ENCODE measurements at regions not wholly inside any gene's neighbourhood (a gene's known extent, or its start where the extent isn't known, plus 50 kb on each side); places are given as distances from the start of the nearest gene placed in this dataset.
A peak's percentile ranks its signal among the peaks of the same experiment; 100 is the strongest.
"Not testable (repeated sequence)": the region's sequence is repeated elsewhere in the genome, so short reads cannot be mapped to it uniquely, and the experiment has no call there.

GRCh38 chr15:34528055-34528754 lies 55.2 kb downstream of the GOLGA8B start:
- not testable (repeated sequence) for DNase-seq

- DNase-seq = not testable (repeated sequence)
Measured at GRCh38 chr15:34527641-34528040, 55.8 kb downstream of the GOLGA8B start.

- not testable (repeated sequence) for DNase-seq
Measured at GRCh38 chr15:34523849-34524248, 59.6 kb downstream of the GOLGA8B start.

DNA sequence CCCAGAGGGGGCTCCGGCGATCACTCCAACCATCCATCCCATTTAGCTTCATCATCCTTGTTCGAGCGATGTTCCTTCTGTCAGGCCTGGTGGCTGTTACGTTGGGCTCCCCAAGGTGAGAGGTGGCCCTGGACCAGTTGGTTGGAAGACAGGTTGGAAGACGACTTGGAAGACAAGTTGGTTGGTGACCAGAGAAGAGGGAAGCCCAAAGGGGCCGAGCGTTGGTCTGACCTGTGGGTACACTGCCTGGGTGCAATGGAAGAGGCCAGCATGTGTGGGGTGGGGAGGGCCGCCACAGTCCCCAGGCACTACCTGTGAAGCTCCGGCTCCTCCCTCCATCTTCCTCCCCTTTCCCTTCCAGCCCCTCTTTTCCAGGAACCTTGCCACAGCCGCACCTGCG lies 60.9 kb downstream of the GOLGA8B start:
- not testable (repeated sequence) for DNase-seq

DNA sequence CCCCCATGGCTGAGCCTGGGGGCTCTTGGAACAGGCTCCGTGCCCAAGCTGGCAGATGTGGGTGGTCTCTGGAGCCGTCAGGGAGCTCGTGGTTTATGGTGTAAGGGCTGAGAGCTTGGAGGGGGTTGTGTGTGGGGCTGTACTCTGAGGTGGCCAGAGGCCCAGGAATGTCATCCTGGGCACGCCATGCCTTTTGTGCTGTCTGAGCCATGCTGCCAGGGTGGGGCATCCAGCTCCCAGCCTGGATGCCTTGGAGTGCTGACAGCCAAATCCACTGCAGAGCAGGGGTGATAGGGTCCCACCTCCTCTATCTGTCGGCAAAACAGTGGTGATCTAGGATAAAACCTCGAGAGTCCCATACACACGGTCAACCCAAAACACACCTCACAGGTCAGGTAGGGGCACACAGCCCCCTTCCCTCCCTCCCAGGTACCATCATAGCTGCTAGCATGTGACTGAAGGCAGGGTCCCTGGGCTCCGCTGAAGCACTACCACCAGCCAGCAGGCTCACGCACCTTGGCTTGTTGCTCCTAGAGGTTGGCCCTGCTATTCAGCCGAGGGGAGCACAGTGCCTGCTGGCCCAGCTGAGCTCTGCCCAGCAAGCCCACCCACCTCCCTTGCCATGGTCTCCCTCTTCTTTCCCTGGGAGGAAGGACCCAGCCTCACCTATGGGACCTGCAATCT lies 61.5 kb downstream of the GOLGA8B start:
- not testable (repeated sequence) for DNase-seq

DNA sequence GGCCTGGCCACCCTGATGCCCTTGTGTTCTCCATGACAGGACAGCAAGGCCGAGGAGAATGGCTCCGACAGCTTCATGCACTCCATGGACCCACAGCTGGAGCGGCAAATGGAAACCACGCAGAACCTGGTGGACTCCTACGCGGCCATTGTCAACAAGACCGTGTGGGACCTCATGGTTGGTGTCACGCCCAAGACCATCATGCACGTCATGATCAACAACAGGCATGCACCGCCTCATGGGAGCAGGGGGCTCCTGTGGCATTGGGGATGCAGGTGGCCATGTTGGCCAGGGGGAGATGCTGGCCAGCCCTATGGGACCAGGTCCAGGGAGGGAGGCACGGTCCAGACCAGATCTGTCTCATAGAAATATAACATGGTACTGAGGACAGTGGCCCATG lies 62.9 kb downstream of the GOLGA8B start:
- DNase-seq = no peak

DNA sequence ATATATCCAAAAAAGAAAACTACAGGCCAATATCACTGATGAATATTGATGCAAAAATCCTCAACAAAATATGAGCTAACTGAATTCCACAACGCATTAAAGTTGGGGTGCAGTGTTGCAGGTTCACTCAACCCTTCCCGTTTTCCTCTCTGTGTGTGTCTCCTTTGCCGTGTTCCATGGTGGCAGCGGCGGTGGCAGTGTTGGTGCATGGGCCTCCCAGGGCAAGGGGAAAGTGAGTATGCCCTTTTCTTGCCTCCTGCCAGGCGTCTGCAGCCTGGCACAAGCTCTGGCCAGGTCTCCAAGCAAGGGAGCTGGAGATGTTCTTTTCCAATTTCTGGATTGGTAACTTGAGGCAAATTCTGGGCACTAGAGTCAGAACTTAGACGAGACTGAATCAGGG lies 63.4 kb downstream of the GOLGA8B start:
- not testable (repeated sequence) for DNase-seq

DNA sequence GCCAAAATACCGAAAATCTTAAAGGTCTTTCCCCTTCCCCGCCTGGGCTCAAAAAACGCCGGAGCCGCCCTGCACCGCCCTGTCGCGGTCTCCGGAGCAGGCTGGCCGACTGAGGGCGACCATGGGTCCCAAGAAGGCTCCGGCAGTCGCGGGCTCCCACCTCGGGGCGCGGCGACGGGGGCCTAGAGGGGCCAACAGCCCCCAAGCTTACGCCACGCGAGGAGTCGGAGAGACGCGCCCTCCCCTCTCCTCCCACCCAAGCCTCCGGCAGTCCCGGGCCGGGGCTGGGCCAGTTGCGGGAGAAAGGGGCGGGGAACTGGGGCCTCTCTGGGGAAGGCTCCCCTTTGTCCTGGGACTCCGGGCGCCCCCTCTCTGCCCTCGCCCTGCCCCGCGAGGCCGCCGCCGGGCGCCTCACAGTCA lies 69.2 kb downstream of the GOLGA8B start:
- peak; percentile 19 for DNase-seq

GRCh38 chr15:34512628-34513027 lies 70.8 kb downstream of the GOLGA8B start:
- peak; percentile 10 for DNase-seq

DNA sequence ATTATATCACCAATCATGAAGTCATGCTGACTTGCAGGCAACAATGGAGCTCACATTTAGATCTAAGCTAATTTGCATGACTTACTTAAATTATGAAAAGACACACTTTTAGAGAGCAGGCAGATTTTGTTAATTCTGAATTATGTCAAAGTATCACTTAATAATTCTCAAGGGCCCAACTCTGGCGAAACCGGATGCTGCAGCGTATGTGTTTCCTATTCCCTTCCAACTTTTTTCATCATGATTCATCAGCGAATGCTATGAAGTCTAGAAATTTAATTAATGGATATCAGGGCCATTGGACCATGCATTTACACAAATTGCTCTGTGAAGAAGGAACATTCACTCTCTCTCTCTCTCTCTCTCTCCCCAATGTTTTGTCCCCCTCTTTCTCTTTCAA lies 63.5 kb upstream of the GOLGA8A start:
- no peak for DNase-seq

DNA sequence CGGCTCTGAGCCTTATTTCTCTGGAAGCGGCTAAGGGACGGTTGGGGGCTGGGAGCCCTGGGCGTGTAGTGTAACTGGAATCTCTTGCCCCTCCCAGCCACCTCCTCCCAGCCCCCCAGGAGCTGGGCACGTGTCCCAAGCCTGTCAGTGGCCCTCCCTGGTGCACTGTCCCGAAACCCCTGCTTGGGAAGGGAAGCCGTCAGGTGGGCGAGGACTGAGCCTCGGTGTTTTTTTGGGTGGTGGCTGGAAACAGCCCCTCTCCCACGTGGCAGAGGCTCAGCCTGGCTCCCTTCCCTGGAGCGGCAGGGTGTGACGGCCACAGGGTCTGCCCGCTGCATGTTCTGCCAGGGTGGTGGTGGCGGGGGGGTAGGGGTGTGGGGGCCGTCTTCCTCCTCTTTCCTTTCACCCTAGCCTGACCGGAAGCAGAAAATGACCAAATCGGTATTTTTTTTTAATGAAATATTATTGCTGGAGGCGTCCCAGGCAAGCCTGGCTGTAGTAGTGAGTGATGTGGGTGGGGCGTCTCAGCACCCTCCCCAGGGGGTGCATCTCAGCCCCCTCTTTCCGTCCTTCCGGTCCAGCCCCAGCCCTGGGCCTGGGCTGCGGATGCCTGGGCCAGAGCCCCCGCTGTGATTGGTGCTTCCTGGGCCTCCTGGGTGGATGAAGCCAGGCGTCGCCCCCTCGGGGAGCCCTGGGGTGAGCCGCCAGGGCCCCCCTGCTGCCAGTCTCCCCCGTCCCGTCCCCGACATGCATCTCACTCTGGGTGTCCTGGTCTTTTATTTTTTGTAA lies 58.8 kb upstream of the GOLGA8A start:
- DNase-seq = peak; percentile 62

- not testable (repeated sequence) for DNase-seq
Measured at GRCh38 chr15:34495707-34496106, 58.1 kb upstream of the GOLGA8A start.

GRCh38 chr15:34494084-34494399 lies 56.4 kb upstream of the GOLGA8A start:
- no peak for DNase-seq

- no peak for DNase-seq
Measured at GRCh38 chr15:34493001-34493400, 55.4 kb upstream of the GOLGA8A start.

GRCh38 chr15:34491488-34491887 lies 53.9 kb upstream of the GOLGA8A start:
- not testable (repeated sequence) for DNase-seq

GRCh38 chr15:34490417-34491193 lies 53.0 kb upstream of the GOLGA8A start:
- DNase-seq = no peak

DNA sequence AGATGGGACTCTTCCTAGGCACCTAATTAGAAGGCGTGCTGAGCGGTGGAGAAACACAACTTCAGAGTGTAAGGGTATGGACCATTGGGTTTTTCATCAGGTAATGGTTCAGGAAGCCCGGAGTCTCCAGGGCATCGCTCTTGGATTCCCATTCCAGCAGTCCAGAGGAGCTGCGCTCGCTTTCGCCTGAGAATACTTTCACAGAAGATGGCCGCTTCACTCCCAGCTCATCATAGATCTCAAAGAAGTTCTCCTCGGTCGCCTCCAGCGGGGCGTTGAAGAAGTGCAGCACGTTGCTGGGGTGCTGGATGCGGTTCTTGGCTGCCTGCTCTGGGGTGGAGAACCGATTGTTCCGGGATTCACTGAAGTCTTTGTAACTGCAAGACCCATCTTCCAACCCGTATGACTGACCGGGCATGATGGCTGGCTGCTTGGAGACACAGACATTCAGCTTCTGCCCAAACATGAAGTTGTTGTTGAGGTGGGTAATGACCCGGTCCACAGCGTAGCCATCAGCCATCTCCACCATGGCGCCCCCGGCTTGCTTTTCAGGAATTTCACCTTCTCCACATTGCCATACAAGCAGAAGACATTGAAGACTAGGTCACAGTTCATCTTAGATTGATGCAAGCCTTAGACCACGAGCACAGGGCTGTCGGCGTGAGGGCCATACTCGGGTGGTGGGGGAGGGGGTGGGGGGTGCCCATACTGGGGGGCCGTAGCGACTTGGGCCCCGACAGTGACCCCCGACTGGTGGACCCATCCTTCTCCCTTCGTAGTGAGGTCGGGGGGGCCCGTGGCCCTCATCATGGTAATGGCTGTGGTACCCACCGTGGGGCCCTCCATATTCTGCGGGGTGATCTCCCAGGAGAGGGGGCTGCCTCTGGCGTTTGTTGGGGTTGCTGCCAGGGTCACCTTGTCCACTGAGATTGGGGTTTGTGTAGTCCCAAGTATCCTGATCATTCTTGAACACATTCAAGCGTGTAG lies 51.7 kb upstream of the GOLGA8A start:
- peak; percentile 39 for DNase-seq
